A673 (cell line): ENCODE measurements at regions not wholly inside any gene's neighbourhood (a gene's known extent, or its start where the extent isn't known, plus 50 kb on each side); places are given as distances from the start of the nearest gene placed in this dataset.

ENCODE experiments used
- BruUV-seq: library from RNA; stranded (reverse); fragments of 400-500 nt; replicated peaks from 2 replicates; lab custom pipeline; 2021; lab: Mats Ljungman, UMichigan
- CTCF ChIA-PET: fragments of 300-600 bp; sonication (Branson Sonifier 250); formaldehyde crosslinking; loops from one replicate; lab custom pipeline; 2022; ENCODE audit warnings: antibody characterized with exemption; lab: Charles Lee
- POLR2A ChIA-PET: fragments of 300-600 bp; sonication (Branson Sonifier 250); formaldehyde crosslinking; loops from one replicate; lab custom pipeline; 2022; ENCODE audit warnings: antibody characterized with exemption; ENCODE audit not compliant: low non-redundant PET; lab: Charles Lee
- DNase-seq: peaks from one replicate; pipeline ENCODE4 v3.0.0-alpha.2; 2015; ENCODE audit warnings: low spot score
- H3K27ac ChIP-seq: fragments of 200-600 bp; sonication (generic); 2 replicates; pipeline ENCODE4 v1.5.1; 2016; ENCODE audit warnings: mixed run types, low read depth, mild to moderate bottlenecking, mixed read lengths, antibody characterized with exemption, low read length; ENCODE audit not compliant: poor library complexity, severe bottlenecking
- H3K27me3 ChIP-seq: fragments of 200-600 bp; sonication (generic); replicated peaks from 2 replicates; pipeline ENCODE4 v1.6.1; 2017; ENCODE audit warnings: mixed run types, low read depth, mild to moderate bottlenecking, mixed read lengths, antibody characterized with exemption, low read length; ENCODE audit not compliant: insufficient read depth, poor library complexity
- H3K36me3 ChIP-seq: fragments of 200-600 bp; sonication (generic); 2 replicates; pipeline ENCODE4 v1.6.1; 2016; ENCODE audit warnings: mixed run types, mild to moderate bottlenecking, mixed read lengths, antibody characterized with exemption, low read length; ENCODE audit not compliant: insufficient read depth, poor library complexity, severe bottlenecking
- H3K4me1 ChIP-seq: fragments of 200-600 bp; sonication (generic); 2 replicates; pipeline ENCODE4 v1.6.1; 2017; ENCODE audit warnings: mixed run types, mild to moderate bottlenecking, mixed read lengths, antibody characterized with exemption, low read length; ENCODE audit not compliant: insufficient read depth, poor library complexity, severe bottlenecking
- H3K4me3 ChIP-seq: fragments of 200-600 bp; sonication (generic); 2 replicates; pipeline ENCODE4 v1.5.1; 2016; ENCODE audit warnings: low read depth, mixed run types, mild to moderate bottlenecking, mixed read lengths, low read length; ENCODE audit not compliant: poor library complexity, severe bottlenecking
- H3K9me3 ChIP-seq: fragments of 200-600 bp; sonication (generic); 2 replicates; pipeline ENCODE4 v1.6.1; 2016; ENCODE audit warnings: mixed run types, low read depth, mild to moderate bottlenecking, mixed read lengths, antibody characterized with exemption, low read length; ENCODE audit not compliant: poor library complexity, severe bottlenecking
- EZH2 ChIP-seq: fragments of 200-600 bp; sonication (generic); IDR thresholded peaks from 2 replicates; pipeline ENCODE4 v1.6.1; 2017; ENCODE audit warnings: borderline replicate concordance, low read depth, mild to moderate bottlenecking, mixed read lengths, antibody characterized with exemption, low read length; ENCODE audit not compliant: poor library complexity, severe bottlenecking
- intact Hi-C: fragments of 100-400 bp; cut with micrococcal nuclease; formaldehyde crosslinking; loops from one replicate; pipeline ENCODE4 v1.10.0; 2022; ENCODE audit not compliant: unreplicated experiment
- TF ChIP-seq, protein P1 (sequence below): fragments of 300-800, 200-600 bp; sonication (generic); conservative IDR thresholded peaks from 2 replicates; pipeline ENCODE4 v1.5.1; 2017; ENCODE audit warnings: low read depth, mild to moderate bottlenecking, antibody characterized with exemption, low read length, moderate library complexity, mixed read lengths

DNA sequence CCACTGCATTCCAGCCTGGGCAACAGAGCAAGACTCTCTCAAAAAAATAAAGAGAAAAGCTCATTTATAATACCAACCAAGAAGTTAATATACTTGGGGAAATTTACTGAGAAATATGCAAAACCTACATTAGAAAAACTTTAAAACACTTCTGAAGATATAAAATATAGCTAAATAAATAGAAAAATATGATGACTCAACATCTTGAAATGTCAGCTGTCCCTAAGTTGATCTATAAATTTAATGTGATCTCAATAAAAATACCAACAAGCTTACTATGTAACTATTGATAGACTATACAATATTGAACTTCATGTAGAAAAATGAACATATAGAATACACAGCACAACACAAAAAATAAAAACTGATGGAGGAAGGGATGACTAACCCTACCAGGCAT lies 87.5 kb upstream of the INTU start:
- ChIA-PET POLR2A (interaction anchor here (0.6 kb wide), 1 partner anchor 289 kb away, joined by 3 read pairs; no protein-coding TSS in a partner anchor), CTCF (no interaction called here)
- DNase-seq, result no peak
- H3K4me3 ChIP-seq, result no peak overlapping the region
- TF ChIP-seq, protein P1, sequence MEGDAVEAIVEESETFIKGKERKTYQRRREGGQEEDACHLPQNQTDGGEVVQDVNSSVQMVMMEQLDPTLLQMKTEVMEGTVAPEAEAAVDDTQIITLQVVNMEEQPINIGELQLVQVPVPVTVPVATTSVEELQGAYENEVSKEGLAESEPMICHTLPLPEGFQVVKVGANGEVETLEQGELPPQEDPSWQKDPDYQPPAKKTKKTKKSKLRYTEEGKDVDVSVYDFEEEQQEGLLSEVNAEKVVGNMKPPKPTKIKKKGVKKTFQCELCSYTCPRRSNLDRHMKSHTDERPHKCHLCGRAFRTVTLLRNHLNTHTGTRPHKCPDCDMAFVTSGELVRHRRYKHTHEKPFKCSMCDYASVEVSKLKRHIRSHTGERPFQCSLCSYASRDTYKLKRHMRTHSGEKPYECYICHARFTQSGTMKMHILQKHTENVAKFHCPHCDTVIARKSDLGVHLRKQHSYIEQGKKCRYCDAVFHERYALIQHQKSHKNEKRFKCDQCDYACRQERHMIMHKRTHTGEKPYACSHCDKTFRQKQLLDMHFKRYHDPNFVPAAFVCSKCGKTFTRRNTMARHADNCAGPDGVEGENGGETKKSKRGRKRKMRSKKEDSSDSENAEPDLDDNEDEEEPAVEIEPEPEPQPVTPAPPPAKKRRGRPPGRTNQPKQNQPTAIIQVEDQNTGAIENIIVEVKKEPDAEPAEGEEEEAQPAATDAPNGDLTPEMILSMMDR, result no peak
- no peak for TF ChIP-seq EZH2
- intact Hi-C loops, result no loop called here
- H3K9me3 ChIP-seq, result no peaks in the 10 kb centered on the region
- no peaks in the 10 kb centered on the region for H3K4me1 ChIP-seq
- H3K36me3 ChIP-seq, result no peaks in the 10 kb centered on the region
- no peak overlapping the region for H3K27ac ChIP-seq
- H3K27me3 ChIP-seq, result no peaks in the 10 kb centered on the region
- no TSS peak for BruUV-seq

DNA sequence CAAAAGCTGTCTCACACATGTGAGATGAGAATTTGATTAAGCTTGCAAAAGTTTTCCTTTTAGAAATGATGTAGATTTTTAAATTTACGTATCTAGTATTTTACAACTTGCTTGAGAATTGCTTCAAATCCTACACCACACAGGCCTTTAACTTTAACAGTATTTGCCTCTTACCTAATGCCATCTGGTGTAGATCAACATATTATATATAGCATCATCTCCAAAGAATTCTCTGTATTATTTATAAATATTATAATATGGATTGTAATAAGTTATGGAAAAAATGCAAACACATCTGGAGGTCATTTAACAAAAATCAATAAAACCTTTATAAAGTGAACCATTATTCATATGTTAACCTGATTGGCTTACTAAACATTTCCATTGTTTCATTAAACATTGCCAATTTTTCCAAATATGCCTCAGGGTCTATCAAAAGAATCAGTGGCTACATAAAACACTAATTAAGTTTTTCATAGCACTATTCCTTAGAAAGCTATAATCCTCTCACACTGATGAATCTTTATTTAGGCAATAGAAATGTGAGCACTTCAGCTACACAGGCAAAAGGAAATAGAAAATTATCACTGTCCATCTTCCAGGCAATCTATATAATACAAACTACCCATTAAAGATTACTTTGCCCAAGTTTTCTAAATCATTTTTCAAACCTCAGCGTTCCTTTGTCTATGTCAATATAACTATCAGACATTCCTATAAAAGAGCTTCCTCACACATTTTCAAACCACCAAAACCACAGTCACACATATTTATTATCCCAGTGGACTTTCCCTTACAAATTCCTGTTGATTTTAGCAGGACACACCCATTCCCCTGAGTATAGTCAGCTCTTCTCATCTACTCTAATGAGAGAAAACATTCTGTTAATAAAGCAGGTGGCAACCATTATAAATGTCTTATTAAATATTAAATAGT lies 83.5 kb upstream of the INTU start:
- POLR2A ChIA-PET, result no interaction called here
- H3K4me3 ChIP-seq, result no peak overlapping the region
- DNase-seq, result no peak
- TF ChIP-seq, protein P1, result no peak
- TF ChIP-seq EZH2, result no peak
- H3K9me3 ChIP-seq, result no peaks in the 10 kb centered on the region
- BruUV-seq, result no TSS peak
- intact Hi-C loops, result no loop called here
- CTCF ChIA-PET, result no interaction called here
- H3K27ac ChIP-seq, result no peak overlapping the region
- H3K27me3 ChIP-seq, result no peaks in the 10 kb centered on the region
- H3K36me3 ChIP-seq, result no peaks in the 10 kb centered on the region
- H3K4me1 ChIP-seq, result no peaks in the 10 kb centered on the region

DNA sequence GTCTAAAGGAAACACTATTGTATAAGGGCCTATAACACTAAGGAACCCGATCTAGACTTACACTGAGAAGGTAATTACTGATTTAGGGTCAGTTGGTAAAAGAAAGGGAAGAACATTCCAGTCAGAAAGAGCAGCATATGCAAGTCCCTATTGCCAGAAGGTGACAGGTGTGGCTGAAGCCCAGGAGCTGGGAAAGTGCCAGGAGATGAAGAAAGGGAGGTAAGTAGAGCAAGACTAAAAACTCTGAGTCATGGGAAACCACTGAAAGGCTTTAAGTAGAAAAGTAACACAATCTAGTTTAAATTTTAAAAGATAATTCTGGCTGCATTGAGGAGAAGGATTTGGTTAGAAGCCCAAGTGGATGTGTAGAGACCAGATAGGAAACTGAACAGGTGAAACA lies 77.7 kb upstream of the INTU start:
- intact Hi-C loops, result no loop called here
- no peaks in the 10 kb centered on the region for H3K36me3 ChIP-seq
- H3K27me3 ChIP-seq, result no peaks in the 10 kb centered on the region
- H3K4me1 ChIP-seq, result no peaks in the 10 kb centered on the region
- H3K9me3 ChIP-seq, result no peaks in the 10 kb centered on the region
- H3K27ac ChIP-seq, result no peak overlapping the region
- no peak for DNase-seq
- no TSS peak for BruUV-seq
- TF ChIP-seq, protein P1, result no peak
- TF ChIP-seq EZH2, result no peak
- ChIA-PET POLR2A (no interaction called here), CTCF (no interaction called here)
- no peak overlapping the region for H3K4me3 ChIP-seq
